ENCODE measurements at regions not wholly inside any gene's neighbourhood (a gene's known extent, or its start where the extent isn't known, plus 50 kb on each side); places are given as distances from the start of the nearest gene placed in this dataset.

- TF ChIP-seq JUND (IDR thresholded peaks at IDR 0.05; ENCODE audit: low read depth): no peak
- no peak for DNase-seq (ENCODE audit: low read depth in 1 of 2, low spot score in 1 of 2)
- in situ Hi-C loops (cut with HindIII; ENCODE audit: low pct_unique_long_range_greater_than_20kb, low sequenced_read_pairs): no loop called here
Measured at GRCh38 chr6:74134327-74134726, 438.3 kb downstream of the CD109 start.

GRCh38 chr6:74133073-74133472, 437.1 kb downstream of the CD109 start:
- no peak for DNase-seq (ENCODE audit: low read depth in 1 of 2, low spot score in 1 of 2)
- in situ Hi-C loops (cut with HindIII; ENCODE audit: low pct_unique_long_range_greater_than_20kb, low sequenced_read_pairs): no loop called here
- no peak for TF ChIP-seq JUND (IDR thresholded peaks at IDR 0.05; ENCODE audit: low read depth)

GRCh38 chr6:74130641-74131040, 434.6 kb downstream of the CD109 start:
- no peak for DNase-seq (ENCODE audit: low read depth in 1 of 2, low spot score in 1 of 2)
- in situ Hi-C loops (cut with HindIII; ENCODE audit: low pct_unique_long_range_greater_than_20kb, low sequenced_read_pairs): no loop called here
- no peak for TF ChIP-seq JUND (IDR thresholded peaks at IDR 0.05; ENCODE audit: low read depth)

- in situ Hi-C loops (cut with HindIII; ENCODE audit: low pct_unique_long_range_greater_than_20kb, low sequenced_read_pairs): no loop called here
- no peak for TF ChIP-seq JUND (IDR thresholded peaks at IDR 0.05; ENCODE audit: low read depth)
- no peak for DNase-seq (ENCODE audit: low read depth in 1 of 2, low spot score in 1 of 2)
Measured at GRCh38 chr6:74128536-74128935, 432.5 kb downstream of the CD109 start.

GRCh38 chr6:74117113-74117512, 421.1 kb downstream of the CD109 start:
- no peak for TF ChIP-seq JUND (IDR thresholded peaks at IDR 0.05; ENCODE audit: low read depth)
- DNase-seq (ENCODE audit: low read depth in 1 of 2, low spot score in 1 of 2): no peak
- in situ Hi-C loops (cut with HindIII; ENCODE audit: low pct_unique_long_range_greater_than_20kb, low sequenced_read_pairs): no loop called here

- no peak for TF ChIP-seq JUND (IDR thresholded peaks at IDR 0.05; ENCODE audit: low read depth)
- in situ Hi-C loops (cut with HindIII; ENCODE audit: low pct_unique_long_range_greater_than_20kb, low sequenced_read_pairs): no loop called here
- peak in 1 of 2 experiments; percentile 15 for DNase-seq (ENCODE audit: low read depth in 1 of 2, low spot score in 1 of 2)
Measured at GRCh38 chr6:74115674-74116073, 419.7 kb downstream of the CD109 start.

GRCh38 chr6:74114428-74114827, 418.4 kb downstream of the CD109 start:
- DNase-seq (ENCODE audit: low read depth in 1 of 2, low spot score in 1 of 2): no peak
- in situ Hi-C loops (cut with HindIII; ENCODE audit: low pct_unique_long_range_greater_than_20kb, low sequenced_read_pairs): no loop called here
- no peak for TF ChIP-seq JUND (IDR thresholded peaks at IDR 0.05; ENCODE audit: low read depth)

- in situ Hi-C loops (cut with HindIII; ENCODE audit: low pct_unique_long_range_greater_than_20kb, low sequenced_read_pairs): no loop called here
- DNase-seq (ENCODE audit: low read depth in 1 of 2, low spot score in 1 of 2): no peak
- TF ChIP-seq JUND (IDR thresholded peaks at IDR 0.05; ENCODE audit: low read depth): no peak
Measured at GRCh38 chr6:74113901-74114300, 417.9 kb downstream of the CD109 start.

GRCh38 chr6:74103417-74103816, 407.4 kb downstream of the CD109 start:
- no peak for DNase-seq (ENCODE audit: low read depth in 1 of 2, low spot score in 1 of 2)
- no peak for TF ChIP-seq JUND (IDR thresholded peaks at IDR 0.05; ENCODE audit: low read depth)
- in situ Hi-C loops (cut with HindIII; ENCODE audit: low pct_unique_long_range_greater_than_20kb, low sequenced_read_pairs): no loop called here

- in situ Hi-C loops (cut with HindIII; ENCODE audit: low pct_unique_long_range_greater_than_20kb, low sequenced_read_pairs): no loop called here
- no peak for TF ChIP-seq JUND (IDR thresholded peaks at IDR 0.05; ENCODE audit: low read depth)
- DNase-seq (ENCODE audit: low read depth in 1 of 2, low spot score in 1 of 2): no peak
Measured at GRCh38 chr6:74100719-74101287, 404.8 kb downstream of the CD109 start.

GRCh38 chr6:74096329-74096728, 400.3 kb downstream of the CD109 start:
- TF ChIP-seq JUND (IDR thresholded peaks at IDR 0.05; ENCODE audit: low read depth): no peak
- in situ Hi-C loops (cut with HindIII; ENCODE audit: low pct_unique_long_range_greater_than_20kb, low sequenced_read_pairs): no loop called here
- no peak for DNase-seq (ENCODE audit: low read depth in 1 of 2, low spot score in 1 of 2)

- no peak for TF ChIP-seq JUND (IDR thresholded peaks at IDR 0.05; ENCODE audit: low read depth)
- in situ Hi-C loops (cut with HindIII; ENCODE audit: low pct_unique_long_range_greater_than_20kb, low sequenced_read_pairs): no loop called here
- no peak for DNase-seq (ENCODE audit: low read depth in 1 of 2, low spot score in 1 of 2)
Measured at GRCh38 chr6:74093361-74093760, 397.4 kb downstream of the CD109 start.

GRCh38 chr6:74091794-74092157, 395.8 kb downstream of the CD109 start:
- no peak for DNase-seq (ENCODE audit: low read depth in 1 of 2, low spot score in 1 of 2)
- no peak for TF ChIP-seq JUND (IDR thresholded peaks at IDR 0.05; ENCODE audit: low read depth)
- in situ Hi-C loops (cut with HindIII; ENCODE audit: low pct_unique_long_range_greater_than_20kb, low sequenced_read_pairs): no loop called here

- peak in 1 of 2 experiments; percentile 54 for DNase-seq (ENCODE audit: low read depth in 1 of 2, low spot score in 1 of 2)
- in situ Hi-C loops (cut with HindIII; ENCODE audit: low pct_unique_long_range_greater_than_20kb, low sequenced_read_pairs): no loop called here
- TF ChIP-seq JUND (IDR thresholded peaks at IDR 0.05; ENCODE audit: low read depth): no peak
Measured at GRCh38 chr6:74091136-74091793, 395.3 kb downstream of the CD109 start.
